ENCODE measurements at regions not wholly inside any gene's neighbourhood (a gene's known extent, or its start where the extent isn't known, plus 50 kb on each side); places are given as distances from the start of the nearest gene placed in this dataset.

- intact Hi-C loops (cut with micrococcal nuclease): no loop called here
Observed at GRCh38 chr4:106430797-106431196, 62.2 kb upstream of the GIMD1 start.

GRCh38 chr4:106429885-106430284, 61.3 kb upstream of the GIMD1 start:
- intact Hi-C loops (cut with micrococcal nuclease): no loop called here

- intact Hi-C loops (cut with micrococcal nuclease): no loop called here
Observed at GRCh38 chr4:106426069-106426468, 57.5 kb upstream of the GIMD1 start.

GRCh38 chr4:106425576-106425975, 57.0 kb upstream of the GIMD1 start:
- intact Hi-C loops (cut with micrococcal nuclease): no loop called here

GRCh38 chr4:106424426-106424825, 55.8 kb upstream of the GIMD1 start:
- intact Hi-C loops (cut with micrococcal nuclease): no loop called here

- intact Hi-C loops (cut with micrococcal nuclease): no loop called here
Observed at GRCh38 chr4:106423791-106424190, 55.2 kb upstream of the GIMD1 start.

GRCh38 chr4:106422766-106423165, 54.2 kb upstream of the GIMD1 start:
- intact Hi-C loops (cut with micrococcal nuclease): no loop called here

- intact Hi-C loops (cut with micrococcal nuclease): no loop called here
Observed at GRCh38 chr4:106421441-106422296, 53.1 kb upstream of the GIMD1 start.

GRCh38 chr4:106418444-106418843, 49.9 kb upstream of the GIMD1 start:
- intact Hi-C loops (cut with micrococcal nuclease): no loop called here

Measured in T-helper 2 cell treated with Interferon-gamma antibody and Interleukin-4, amounts not matched to agents 100 ng/mL and 5 ng/mL, for 36 hours (primary cell).